Iris pigment epithelial cell (primary cell): ENCODE measurements at regions not wholly inside any gene's neighbourhood (a gene's known extent, or its start where the extent isn't known, plus 50 kb on each side); places are given as distances from the start of the nearest gene placed in this dataset.

Experiments used
- DNase-seq: peaks from one replicate; pipeline ENCODE4 v3.0.0-alpha.2; 2011; ENCODE audit warnings: low read depth

GRCh38 chr5:35478856-35479682 is 138.6 kb upstream of the SPEF2 start:
- peak; percentile 38 for DNase-seq

- no peak for DNase-seq
Measured at GRCh38 chr5:35477911-35478310, 139.8 kb upstream of the SPEF2 start.

GRCh38 chr5:35477321-35477720 is 140.3 kb upstream of the SPEF2 start:
- DNase-seq, result no peak

- no peak for DNase-seq
Measured at GRCh38 chr5:35476797-35477196, 140.9 kb upstream of the SPEF2 start.

GRCh38 chr5:35476036-35476435 is 141.6 kb upstream of the SPEF2 start:
- no peak for DNase-seq

- no peak for DNase-seq
Measured at GRCh38 chr5:35473589-35473988, 144.1 kb upstream of the SPEF2 start.

GRCh38 chr5:35470866-35471265 is 146.8 kb upstream of the SPEF2 start:
- DNase-seq, result peak; percentile 7

- no peak for DNase-seq
Measured at GRCh38 chr5:35468811-35469210, 148.9 kb upstream of the SPEF2 start.

- no peak for DNase-seq
Measured at GRCh38 chr5:35466746-35467145, 150.9 kb upstream of the SPEF2 start.

- no peak for DNase-seq
Measured at GRCh38 chr5:35464757-35465156, 152.9 kb upstream of the SPEF2 start.

GRCh38 chr5:35461530-35461929 is 156.1 kb upstream of the SPEF2 start:
- no peak for DNase-seq

GRCh38 chr5:35458824-35459207 is 158.8 kb upstream of the SPEF2 start:
- no peak for DNase-seq

GRCh38 chr5:35457912-35458823 is 159.5 kb upstream of the SPEF2 start:
- DNase-seq, result no peak

GRCh38 chr5:35456506-35456905 is 161.2 kb upstream of the SPEF2 start:
- no peak for DNase-seq

GRCh38 chr5:35454011-35454525 is 163.6 kb upstream of the SPEF2 start:
- DNase-seq, result no peak

GRCh38 chr5:35443803-35444595 is 173.7 kb upstream of the SPEF2 start:
- no peak for DNase-seq

GRCh38 chr5:35442885-35443639 is 174.6 kb upstream of the SPEF2 start:
- DNase-seq, result peak; percentile 3

- DNase-seq, result no peak
Measured at GRCh38 chr5:35440409-35440808, 177.3 kb upstream of the SPEF2 start.

- DNase-seq, result no peak
Measured at GRCh38 chr5:35438786-35439185, 178.9 kb upstream of the SPEF2 start.

GRCh38 chr5:35438288-35438687 is 179.4 kb upstream of the SPEF2 start:
- DNase-seq, result no peak

GRCh38 chr5:35436400-35437057 is 181.1 kb upstream of the SPEF2 start:
- DNase-seq, result peak; percentile 18
